ENCODE measurements at regions not wholly inside any gene's neighbourhood (a gene's known extent, or its start where the extent isn't known, plus 50 kb on each side); places are given as distances from the start of the nearest gene placed in this dataset.
A peak's percentile ranks its signal among the peaks of the same experiment; 100 is the strongest.

DNA sequence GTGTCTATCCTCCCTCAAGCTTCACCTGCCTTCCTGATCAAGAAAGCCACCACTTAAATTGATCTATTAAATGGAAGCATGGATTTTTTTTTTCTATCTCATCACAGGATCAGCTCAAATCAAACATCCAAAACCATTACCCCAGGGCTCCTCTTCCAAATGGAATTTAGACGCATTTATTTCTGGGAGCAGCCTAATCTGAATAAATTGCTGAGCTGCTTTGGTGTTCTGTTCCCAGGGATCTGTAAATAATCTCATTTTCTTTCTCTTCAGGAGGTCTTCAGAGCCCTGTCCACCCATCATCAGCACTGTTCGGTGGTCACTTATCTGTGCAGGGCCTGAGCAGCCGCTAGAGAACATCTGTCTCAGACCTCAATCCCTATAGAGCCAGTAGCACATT is 695.4 kb upstream of the TMEM132C start:
- 0 to 100% (median 76%) methylated on average over 1 to 3 of the region's 3 CpGs; no CpG with 5 or more reads in 2 of the 10 experiments for WGBS, 10 experiments
- in situ Hi-C loops (cut with MboI; ENCODE audit: low pct_unique_long_range_greater_than_20kb in 2 of 9, low sequenced_read_pairs in 9 of 9, unreplicated experiment in 9 of 9): no loop called here
- no peak overlapping the region for H3K27ac ChIP-seq
- ATAC-seq (replicated peaks in 6 of 8): peak in 1 of 8 experiments; percentile 72
- H3K4me1 ChIP-seq (replicated peaks in 1 of 2): no peaks in the 10 kb centered on the region
- no peak overlapping the region for H3K4me3 ChIP-seq

- in situ Hi-C loops (cut with MboI; ENCODE audit: low pct_unique_long_range_greater_than_20kb in 2 of 9, low sequenced_read_pairs in 9 of 9, unreplicated experiment in 9 of 9): no loop called here
- Histone ChIP-seq H3K27ac (no peak overlapping the region), H3K4me1 (replicated peaks in 1 of 2) (no peaks in the 10 kb centered on the region), H3K4me3 (no peak overlapping the region)
- 71 to 100% (median 83%) methylated on average over 1 of the region's 1 CpG; no CpG with 5 or more reads in 5 of the 10 experiments for WGBS, 10 experiments
- no peak for ATAC-seq (replicated peaks in 6 of 8)
Measured at GRCh38 chr12:127579446-127579845, 687.5 kb upstream of the TMEM132C start.

GRCh38 chr12:127582074-127582473 is 684.9 kb upstream of the TMEM132C start:
- H3K4me3 ChIP-seq: no peak overlapping the region
- no peak overlapping the region for H3K27ac ChIP-seq
- ATAC-seq (replicated peaks in 6 of 8): no peak
- WGBS, 10 experiments: 22 to 93% (median 66%) methylated on average over 2 to 5 of the region's 6 CpGs; no CpG with 5 or more reads in 2 of the 10 experiments
- H3K4me1 ChIP-seq (replicated peaks in 1 of 2): no peaks in the 10 kb centered on the region
- in situ Hi-C loops (cut with MboI; ENCODE audit: low pct_unique_long_range_greater_than_20kb in 2 of 9, low sequenced_read_pairs in 9 of 9, unreplicated experiment in 9 of 9): no loop called here

- Histone ChIP-seq H3K27ac (no peak overlapping the region), H3K4me1 (replicated peaks in 1 of 2) (no peaks in the 10 kb centered on the region), H3K4me3 (no peak overlapping the region)
- 61 to 95% (median 63%) methylated on average over 3 to 4 of the region's 4 CpGs; no CpG with 5 or more reads in 5 of the 10 experiments for WGBS, 10 experiments
- in situ Hi-C loops (cut with MboI; ENCODE audit: low pct_unique_long_range_greater_than_20kb in 2 of 9, low sequenced_read_pairs in 9 of 9, unreplicated experiment in 9 of 9): no loop called here
- no peak for ATAC-seq (replicated peaks in 6 of 8)
Measured at GRCh38 chr12:127583041-127583440, 683.9 kb upstream of the TMEM132C start.

- no peak for ATAC-seq (replicated peaks in 6 of 8)
- in situ Hi-C loops (cut with MboI; ENCODE audit: low pct_unique_long_range_greater_than_20kb in 2 of 9, low sequenced_read_pairs in 9 of 9, unreplicated experiment in 9 of 9): no loop called here
- H3K4me3 ChIP-seq: no peak overlapping the region
Measured at GRCh38 chr12:127588249-127588648, 678.7 kb upstream of the TMEM132C start.

GRCh38 chr12:127589541-127589940 is 677.4 kb upstream of the TMEM132C start:
- Histone ChIP-seq H3K27ac (no peak overlapping the region), H3K4me3 (no peak overlapping the region), H3K4me1 (replicated peaks in 1 of 2) (peaks cover 0 to 5% of the 10 kb centered on the region in 2 donors)
- ATAC-seq (replicated peaks in 6 of 8): no peak
- 60 to 100% (median 82%) methylated on average over 1 of the region's 1 CpG; no CpG with 5 or more reads in 4 of the 10 experiments for WGBS, 10 experiments
- in situ Hi-C loops (cut with MboI; ENCODE audit: low pct_unique_long_range_greater_than_20kb in 2 of 9, low sequenced_read_pairs in 9 of 9, unreplicated experiment in 9 of 9): no loop called here

More at GRCh38 chr12:127588249-127588648, 678.7 kb upstream of the TMEM132C start:
- peaks cover 0 to 5% of the 10 kb centered on the region in 2 donors for H3K4me1 ChIP-seq (replicated peaks in 1 of 2)
- 2 to 86% (median 44%) methylated on average over 3 to 7 of the region's 7 CpGs for WGBS, 10 experiments
- no peak overlapping the region for H3K27ac ChIP-seq

DNA sequence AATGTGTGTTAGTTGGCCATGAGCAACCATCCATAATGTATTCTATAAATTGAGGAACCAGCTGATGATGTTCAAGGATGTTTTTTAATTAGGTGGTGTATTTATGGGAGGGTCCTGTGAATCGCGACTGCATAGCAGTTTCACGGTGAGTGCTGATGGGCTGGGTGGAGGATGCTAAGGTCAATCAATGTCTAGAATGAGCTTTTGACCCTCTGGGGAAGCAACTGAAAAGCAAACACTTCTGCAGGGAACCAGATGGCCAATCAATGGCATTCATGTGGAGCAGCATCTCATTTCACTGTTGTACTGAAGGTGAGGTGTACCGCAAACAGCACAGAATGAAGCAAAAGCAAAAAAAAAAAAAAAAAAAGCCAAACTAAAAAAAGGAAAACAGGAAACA is 676.1 kb upstream of the TMEM132C start:
- Histone ChIP-seq H3K4me1 (replicated peaks in 1 of 2) (peaks cover 0 to 8% of the 10 kb centered on the region in 2 donors), H3K4me3 (no peak overlapping the region), H3K27ac (no peak overlapping the region)
- ATAC-seq (replicated peaks in 6 of 8): no peak
- whole genome bisulfite sequencing, 10 experiments: 17 to 96% (median 64%) methylated on average over 1 to 4 of the region's 4 CpGs; no CpG with 5 or more reads in 1 of the 10 experiments
- in situ Hi-C loops (cut with MboI; ENCODE audit: low pct_unique_long_range_greater_than_20kb in 2 of 9, low sequenced_read_pairs in 9 of 9, unreplicated experiment in 9 of 9): no loop called here

DNA sequence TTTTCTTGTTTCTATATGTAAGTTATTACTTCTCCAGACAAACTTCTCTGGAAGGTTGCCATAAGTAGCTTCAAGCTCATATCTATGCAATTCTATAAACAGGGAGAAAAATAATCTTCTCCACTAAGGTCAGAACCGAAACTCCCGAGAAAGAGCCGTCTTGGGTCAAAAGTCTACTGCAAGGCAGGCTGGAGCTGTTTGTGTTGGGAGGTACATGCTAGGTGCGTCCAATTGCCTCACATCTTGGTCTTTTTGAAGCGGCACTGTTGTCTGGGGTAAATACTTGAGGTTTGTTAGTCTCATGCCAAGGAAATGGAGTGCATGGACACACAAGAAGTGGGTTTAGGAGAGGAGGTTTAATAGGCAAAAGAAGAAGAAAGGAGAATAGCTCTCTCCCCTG is 674.7 kb upstream of the TMEM132C start:
- in situ Hi-C loops (cut with MboI; ENCODE audit: low pct_unique_long_range_greater_than_20kb in 2 of 9, low sequenced_read_pairs in 9 of 9, unreplicated experiment in 9 of 9): no loop called here
- Histone ChIP-seq H3K4me1 (replicated peaks in 1 of 2) (peaks cover 0 to 8% of the 10 kb centered on the region in 2 donors), H3K4me3 (no peak overlapping the region), H3K27ac (no peak overlapping the region)
- WGBS, 10 experiments: 53 to 100% (median 74%) methylated on average over 1 to 5 of the region's 5 CpGs; no CpG with 5 or more reads in 2 of the 10 experiments
- no peak for ATAC-seq (replicated peaks in 6 of 8)

- Histone ChIP-seq H3K4me1 (replicated peaks in 1 of 2) (peaks cover 0 to 8% of the 10 kb centered on the region in 2 donors), H3K4me3 (no peak overlapping the region), H3K27ac (no peak overlapping the region)
- in situ Hi-C loops (cut with MboI; ENCODE audit: low pct_unique_long_range_greater_than_20kb in 2 of 9, low sequenced_read_pairs in 9 of 9, unreplicated experiment in 9 of 9): no loop called here
- ATAC-seq (replicated peaks in 6 of 8): no peak
- WGBS, 10 experiments: 60 to 88% (median 62%) methylated on average over 1 to 3 of the region's 6 CpGs; no CpG with 5 or more reads in 7 of the 10 experiments
Measured at GRCh38 chr12:127594351-127594970, 672.5 kb upstream of the TMEM132C start.

- Histone ChIP-seq H3K27ac (no peak overlapping the region), H3K4me3 (no peak overlapping the region), H3K4me1 (replicated peaks in 1 of 2) (peaks cover 0 to 7% of the 10 kb centered on the region in 2 donors)
- in situ Hi-C loops (cut with MboI; ENCODE audit: low pct_unique_long_range_greater_than_20kb in 2 of 9, low sequenced_read_pairs in 9 of 9, unreplicated experiment in 9 of 9): no loop called here
- 58 to 100% (median 85%) methylated on average over 1 to 4 of the region's 4 CpGs; no CpG with 5 or more reads in 1 of the 10 experiments for WGBS, 10 experiments
- no peak for ATAC-seq (replicated peaks in 6 of 8)
Measured at GRCh38 chr12:127595506-127595905, 671.5 kb upstream of the TMEM132C start.

GRCh38 chr12:127596891-127597290 is 670.1 kb upstream of the TMEM132C start:
- no peak for ATAC-seq (replicated peaks in 6 of 8)
- WGBS, 10 experiments: 86 to 100% (median 95%) methylated on average over 1 to 4 of the region's 4 CpGs; no CpG with 5 or more reads in 2 of the 10 experiments
- in situ Hi-C loops (cut with MboI; ENCODE audit: low pct_unique_long_range_greater_than_20kb in 2 of 9, low sequenced_read_pairs in 9 of 9, unreplicated experiment in 9 of 9): no loop called here

DNA sequence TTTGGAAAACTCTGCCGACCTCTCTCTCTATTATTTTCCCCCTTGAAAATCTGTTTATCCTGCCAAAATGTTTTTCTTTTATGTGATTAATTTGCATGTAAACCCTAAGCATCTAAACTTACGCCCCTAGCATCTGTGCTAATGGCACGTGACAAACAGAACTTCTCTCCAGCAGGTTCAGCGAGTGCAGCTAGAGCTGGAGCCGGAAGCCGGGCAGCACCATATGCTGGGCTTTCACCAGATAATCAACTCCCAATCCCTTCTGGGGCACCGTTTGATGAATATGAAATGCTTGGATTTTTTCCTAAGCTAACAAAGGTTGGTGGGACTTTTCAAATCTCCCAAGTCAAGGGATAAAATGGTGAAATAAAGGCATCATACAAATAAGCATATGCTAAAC is 667.5 kb upstream of the TMEM132C start:
- H3K27ac ChIP-seq: no peak overlapping the region
- in situ Hi-C loops (cut with MboI; ENCODE audit: low pct_unique_long_range_greater_than_20kb in 2 of 9, low sequenced_read_pairs in 9 of 9, unreplicated experiment in 9 of 9): no loop called here
- no peak for ATAC-seq (replicated peaks in 6 of 8)
- peaks cover 0 to 2% of the 10 kb centered on the region in 2 donors for H3K4me1 ChIP-seq (replicated peaks in 1 of 2)
- no peak overlapping the region for H3K4me3 ChIP-seq
- WGBS, 10 experiments: 19 to 90% (median 57%) methylated on average over 1 to 7 of the region's 7 CpGs; no CpG with 5 or more reads in 1 of the 10 experiments

More at GRCh38 chr12:127596891-127597290, 670.1 kb upstream of the TMEM132C start:
- H3K4me1 ChIP-seq (replicated peaks in 1 of 2): peaks cover 0 to 2% of the 10 kb centered on the region in 2 donors
- no peak overlapping the region for H3K4me3 ChIP-seq
- no peak overlapping the region for H3K27ac ChIP-seq

DNA sequence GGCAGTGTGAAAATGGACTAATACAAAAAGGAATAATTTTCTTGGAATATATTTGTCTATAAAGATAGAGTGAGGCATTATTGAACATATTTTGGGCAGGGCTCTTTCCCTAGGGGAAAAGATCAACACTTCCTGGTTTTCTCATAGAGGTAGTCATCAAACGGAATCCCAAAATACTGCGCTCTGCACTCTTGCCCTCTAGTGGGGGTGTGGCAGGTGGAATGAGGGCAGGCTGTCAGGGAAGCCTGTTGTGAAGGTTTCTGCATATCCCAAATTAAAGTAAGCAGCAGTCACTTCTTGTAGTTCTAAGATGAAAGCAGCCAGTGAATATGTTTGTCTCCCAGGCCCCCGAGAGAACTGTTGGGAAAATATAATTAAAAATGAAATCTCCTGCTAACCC is 666.8 kb upstream of the TMEM132C start:
- 30 to 89% (median 73%) methylated on average over 1 to 3 of the region's 3 CpGs; no CpG with 5 or more reads in 2 of the 10 experiments for WGBS, 10 experiments
- no peak for ATAC-seq (replicated peaks in 6 of 8)
- Histone ChIP-seq H3K4me3 (no peak overlapping the region), H3K4me1 (replicated peaks in 1 of 2) (no peaks in the 10 kb centered on the region), H3K27ac (no peak overlapping the region)
- in situ Hi-C loops (cut with MboI; ENCODE audit: low pct_unique_long_range_greater_than_20kb in 2 of 9, low sequenced_read_pairs in 9 of 9, unreplicated experiment in 9 of 9): no loop called here

All from motor neuron (in vitro differentiated cells).